A549 (cell line): ENCODE measurements at regions not wholly inside any gene's neighbourhood (a gene's known extent, or its start where the extent isn't known, plus 50 kb on each side); places are given as distances from the start of the nearest gene placed in this dataset.

Experiments
- ATAC-seq, 2 experiments: fragments of 200-7000 bp in 1 of 2; fragments of >200 bp in 1 of 2; cut with Nextera tagmentation in 1 of 2; cut with Tn5 transposase in 1 of 2; 3 replicates each; pipeline versions ENCODE4 v1.8.0 to v1.9.1; 2018 to 2020; ENCODE audit warnings: mild to moderate bottlenecking in 1 of 2, moderate library complexity in 1 of 2
- CTCF ChIA-PET: fragments of 300-600 bp; sonication (Branson Sonifier 250); formaldehyde crosslinking; extraction: SDS; loops from one replicate; lab custom pipeline; 2021; ENCODE audit warnings: antibody characterized with exemption, inconsistent platforms; lab: Yijun Ruan, JAX
- POLR2A ChIA-PET: fragments of 350-600 bp; formaldehyde crosslinking; extraction: SDS; loops from one replicate; lab custom pipeline; 2021; ENCODE audit warnings: antibody characterized with exemption, inconsistent platforms; lab: Yijun Ruan, JAX
- DNase-seq, 2 experiments: peaks; one replicate each; pipeline versions ENCODE4 v3.0.0 to v3.0.0-alpha.2; 2011 to 2016; ENCODE audit warnings: low read depth in 1 of 2, low spot score in 1 of 2
- FAIRE-seq: peaks from 2 replicates; lab custom pipeline; 2011; peaks lifted over from hg19 to GRCh38; lab: Jason Lieb, UNC
- H3K27ac ChIP-seq, 2 experiments: fragments of >200 bp; sonication (Bioruptor Twin); formaldehyde crosslinking; 3 replicates each; pipeline ENCODE4 v1.5.1; 2016 to 2017
- H3K4me1 ChIP-seq: fragments of >200 bp; sonication (Bioruptor Twin); formaldehyde crosslinking; 3 replicates; pipeline ENCODE4 v1.6.1; 2016
- H3K4me2 ChIP-seq: fragments of >200 bp; sonication (Bioruptor Twin); formaldehyde crosslinking; 3 replicates; pipeline ENCODE4 v1.6.1; 2016
- H3K4me3 ChIP-seq: fragments of >200 bp; sonication (Bioruptor Twin); formaldehyde crosslinking; 3 replicates; pipeline ENCODE4 v1.5.1; 2016
- H3K9me3 ChIP-seq: fragments of >200 bp; sonication (Bioruptor Twin); formaldehyde crosslinking; 3 replicates; pipeline ENCODE4 v1.6.1; 2016
- CBX8 ChIP-seq: fragments of 200-600 bp; sonication (generic); IDR thresholded peaks from 2 replicates; pipeline ENCODE4 v1.6.1; 2016
- CHD2 ChIP-seq: fragments of 150-350 bp; IDR thresholded peaks from 2 replicates; pipeline ENCODE4 v1.6.1; 2014; ENCODE audit warnings: low read length; ENCODE audit not compliant: partially characterized antibody
- EHF ChIP-seq: fragments of 250-450 bp; sonication (Bioruptor Pico); IDR thresholded peaks from 2 replicates; pipeline ENCODE4 v1.5.0; 2020; ENCODE audit warnings: mild to moderate bottlenecking
- EP300 ChIP-seq, 2 experiments: fragments of >200 bp; sonication (Bioruptor Twin); formaldehyde crosslinking; IDR thresholded peaks; 2 replicates in 1 of 2; 3 replicates in 1 of 2; pipeline ENCODE4 v1.6.1; 2016 to 2017
- ESRRA ChIP-seq: fragments of 150-350 bp; IDR thresholded peaks from 2 replicates; pipeline ENCODE4 v1.6.1; 2014; ENCODE audit warnings: mild to moderate bottlenecking, low read length, borderline replicate concordance
- FOSB ChIP-seq: fragments of 250-450 bp; sonication (Bioruptor Pico); IDR thresholded peaks from 2 replicates; pipeline ENCODE4 v1.5.0; 2020; ENCODE audit warnings: mild to moderate bottlenecking, moderate library complexity
- GATA3 ChIP-seq: IDR thresholded peaks from 2 replicates; pipeline ENCODE4 v1.6.1; 2012; ENCODE audit warnings: borderline replicate concordance
- HEYL ChIP-seq: fragments of 250-450 bp; sonication (Bioruptor Pico); IDR thresholded peaks from 2 replicates; pipeline ENCODE4 v1.8.0; 2021; ENCODE audit warnings: mild to moderate bottlenecking, moderate library complexity
- HOXB13 ChIP-seq: fragments of 250-450 bp; sonication (Bioruptor Pico); IDR thresholded peaks from 2 replicates; pipeline ENCODE4 v1.5.0; 2020; ENCODE audit warnings: low read depth, mild to moderate bottlenecking, moderate library complexity
- JUN ChIP-seq, 2 experiments: fragments of >200 bp; sonication (Bioruptor Twin); formaldehyde crosslinking; IDR thresholded peaks; 2 replicates in 1 of 2; 3 replicates in 1 of 2; pipeline ENCODE4 v1.6.1; 2016 to 2017
- KDM5A ChIP-seq: fragments of 200-600 bp; sonication (generic); IDR thresholded peaks from 2 replicates; pipeline ENCODE4 v1.6.1; 2016; ENCODE audit warnings: antibody characterized with exemption, mild to moderate bottlenecking
- MAFK ChIP-seq: fragments of 450-650 bp; IDR thresholded peaks from 2 replicates; pipeline ENCODE4 v1.6.1; 2014; ENCODE audit not compliant: partially characterized antibody
- MAZ ChIP-seq: fragments of 150-350 bp; IDR thresholded peaks from 2 replicates; pipeline ENCODE4 v1.6.1; 2014; ENCODE audit warnings: antibody characterized with exemption, low read depth, low read length, borderline replicate concordance
- MYC ChIP-seq: IDR thresholded peaks from 2 replicates; pipeline ENCODE4 v1.6.1; 2012; ENCODE audit warnings: mild to moderate bottlenecking, inconsistent platforms, low read length, improper control_type of control experiment, borderline replicate concordance
- NFE2L2 ChIP-seq: fragments of 150-350 bp; conservative IDR thresholded peaks from 2 replicates; pipeline ENCODE4 v1.6.1; 2014; ENCODE audit warnings: low read length
- NPAS2 ChIP-seq: fragments of 250-450 bp; sonication (Bioruptor Pico); IDR thresholded peaks from 2 replicates; pipeline ENCODE4 v1.8.0; 2022; ENCODE audit warnings: mild to moderate bottlenecking, moderate library complexity, borderline replicate concordance
- NR3C1 ChIP-seq: fragments of >200 bp; sonication (Bioruptor Twin); formaldehyde crosslinking; IDR thresholded peaks from 3 replicates; pipeline ENCODE4 v1.6.1; 2017
- PHF8 ChIP-seq: fragments of 200-600 bp; sonication (generic); IDR thresholded peaks from 2 replicates; pipeline ENCODE4 v1.6.1; 2016; ENCODE audit warnings: low read depth, mild to moderate bottlenecking, antibody characterized with exemption, moderate library complexity, borderline replicate concordance
- POLR2A ChIP-seq: IDR thresholded peaks from 2 replicates; pipeline ENCODE4 v1.6.1; 2012; ENCODE audit warnings: mild to moderate bottlenecking, low read length
- RAD21 ChIP-seq, 2 experiments: fragments of >200 bp in 1 of 2; sonication (Bioruptor Twin) in 1 of 2; formaldehyde crosslinking in 1 of 2; IDR thresholded peaks in 1 of 2; conservative IDR thresholded peaks in 1 of 2; 2 replicates in 1 of 2; 3 replicates in 1 of 2; pipeline ENCODE4 v1.6.1; 2012 to 2018; ENCODE audit warnings: inconsistent platforms in 1 of 2
- RARB ChIP-seq: fragments of 250-450 bp; sonication (Bioruptor Pico); IDR thresholded peaks from 2 replicates; pipeline ENCODE4 v1.8.0; 2021; ENCODE audit warnings: mild to moderate bottlenecking, moderate library complexity
- RCOR1 ChIP-seq: fragments of 150-350 bp; IDR thresholded peaks from 2 replicates; pipeline ENCODE4 v1.6.1; 2014; ENCODE audit warnings: antibody characterized with exemption, low read length, low read depth
- REST ChIP-seq: fragments of 200-600 bp; sonication (generic); IDR thresholded peaks from 2 replicates; pipeline ENCODE4 v1.6.1; 2016; ENCODE audit warnings: antibody characterized with exemption, mild to moderate bottlenecking, moderate library complexity
- RNF2 ChIP-seq: fragments of 200-600 bp; sonication (generic); IDR thresholded peaks from 2 replicates; pipeline ENCODE4 v1.6.1; 2016; ENCODE audit warnings: low read depth, mild to moderate bottlenecking, antibody characterized with exemption, moderate library complexity, borderline replicate concordance
- SMC3 ChIP-seq: fragments of >200 bp; sonication (Bioruptor Twin); formaldehyde crosslinking; IDR thresholded peaks from 3 replicates; pipeline ENCODE4 v1.6.1; 2018; ENCODE audit warnings: inconsistent platforms
- SREBF2 ChIP-seq: fragments of 450-650 bp; IDR thresholded peaks from 2 replicates; pipeline ENCODE4 v1.6.1; 2014; ENCODE audit warnings: mild to moderate bottlenecking, moderate library complexity
- TFCP2L1 ChIP-seq: fragments of 250-450 bp; sonication (Bioruptor Pico); IDR thresholded peaks from 2 replicates; pipeline ENCODE4 v1.5.0; 2021; ENCODE audit warnings: mild to moderate bottlenecking
- ZC3H11A ChIP-seq: fragments of 450-650 bp; IDR thresholded peaks from 2 replicates; pipeline ENCODE4 v1.6.1; 2014; ENCODE audit warnings: antibody characterized with exemption, mild to moderate bottlenecking
- ZSCAN20 ChIP-seq: fragments of 250-450 bp; sonication (Bioruptor Pico); IDR thresholded peaks from 2 replicates; pipeline ENCODE4 v1.8.0; 2022; ENCODE audit warnings: mild to moderate bottlenecking, moderate library complexity
- WGBS: methylation state at CpG from one replicate; pipeline ENCODE4 v1.1.6; 2017; ENCODE audit errors: missing lambda C conversion rate; 5-methylcytosine and 5-hydroxymethylcytosine counted together
- TF ChIP-seq, protein P1 (sequence below): IDR thresholded peaks from 2 replicates; pipeline ENCODE4 v1.6.1; 2012
- TF ChIP-seq, protein P2 (sequence below): fragments of 450-650 bp; IDR thresholded peaks from 2 replicates; pipeline ENCODE4 v1.6.1; 2014; ENCODE audit warnings: antibody characterized with exemption
- TF ChIP-seq, protein P3 (sequence below): IDR thresholded peaks from 2 replicates; pipeline ENCODE4 v1.6.1; 2012
- TF ChIP-seq, protein P4 (sequence below): fragments of >200 bp; sonication (Bioruptor Twin); formaldehyde crosslinking; IDR thresholded peaks from 2 replicates; pipeline ENCODE4 v1.6.1; 2016

GRCh38 chr5:15447209-15447608, 52.8 kb upstream of the FBXL7 start:
- Histone ChIP-seq H3K4me3 (no peak overlapping the region), H3K4me2 (no peak overlapping the region), H3K27ac (no peak overlapping the region), H3K9me3 (no peaks in the 10 kb centered on the region), H3K4me1 (no peaks in the 10 kb centered on the region)
- FAIRE-seq = no peak
- DNase-seq = no peak
- WGBS = 0% methylated on average over 1 of the region's 1 CpG
- ATAC-seq = no peak
- TF ChIP-seq REST (no peak), RNF2 (no peak), ZSCAN20 (CRISPR knock-in tag) (no peak), HEYL (CRISPR knock-in tag) (no peak), EP300 (IDR thresholded peaks at IDR 0.05) (no peak), MAZ (no peak), CHD2 (no peak), EHF (CRISPR knock-in tag) (no peak), KDM5A (no peak), ZC3H11A (no peak), RARB (CRISPR knock-in tag) (no peak), JUN (IDR thresholded peaks at IDR 0.05) (no peak)
- TF ChIP-seq, protein P1, sequence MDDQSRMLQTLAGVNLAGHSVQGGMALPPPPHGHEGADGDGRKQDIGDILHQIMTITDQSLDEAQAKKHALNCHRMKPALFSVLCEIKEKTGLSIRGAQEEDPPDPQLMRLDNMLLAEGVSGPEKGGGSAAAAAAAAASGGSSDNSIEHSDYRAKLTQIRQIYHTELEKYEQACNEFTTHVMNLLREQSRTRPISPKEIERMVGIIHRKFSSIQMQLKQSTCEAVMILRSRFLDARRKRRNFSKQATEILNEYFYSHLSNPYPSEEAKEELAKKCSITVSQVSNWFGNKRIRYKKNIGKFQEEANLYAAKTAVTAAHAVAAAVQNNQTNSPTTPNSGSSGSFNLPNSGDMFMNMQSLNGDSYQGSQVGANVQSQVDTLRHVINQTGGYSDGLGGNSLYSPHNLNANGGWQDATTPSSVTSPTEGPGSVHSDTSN = no peak
- TF ChIP-seq, protein P2, sequence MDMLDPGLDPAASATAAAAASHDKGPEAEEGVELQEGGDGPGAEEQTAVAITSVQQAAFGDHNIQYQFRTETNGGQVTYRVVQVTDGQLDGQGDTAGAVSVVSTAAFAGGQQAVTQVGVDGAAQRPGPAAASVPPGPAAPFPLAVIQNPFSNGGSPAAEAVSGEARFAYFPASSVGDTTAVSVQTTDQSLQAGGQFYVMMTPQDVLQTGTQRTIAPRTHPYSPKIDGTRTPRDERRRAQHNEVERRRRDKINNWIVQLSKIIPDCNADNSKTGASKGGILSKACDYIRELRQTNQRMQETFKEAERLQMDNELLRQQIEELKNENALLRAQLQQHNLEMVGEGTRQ = no peak
- POLR2A ChIA-PET = no interaction called here
- CTCF ChIA-PET = no interaction called here

- no peak overlapping the region for H3K4me3 ChIP-seq
Observed at GRCh38 chr5:15446552-15446951, 53.4 kb upstream of the FBXL7 start.

GRCh38 chr5:15442193-15442570, 57.8 kb upstream of the FBXL7 start:
- DNase-seq = no peak
- Histone ChIP-seq H3K27ac (no peak overlapping the region), H3K4me2 (no peak overlapping the region), H3K9me3 (no peaks in the 10 kb centered on the region), H3K4me3 (no peak overlapping the region), H3K4me1 (no peaks in the 10 kb centered on the region)
- ATAC-seq = no peak
- ChIA-PET CTCF (no interaction called here), POLR2A (no interaction called here)
- WGBS = 0% methylated on average over 1 of the region's 1 CpG
- no peak for TF ChIP-seq NPAS2
- TF ChIP-seq, protein P3, sequence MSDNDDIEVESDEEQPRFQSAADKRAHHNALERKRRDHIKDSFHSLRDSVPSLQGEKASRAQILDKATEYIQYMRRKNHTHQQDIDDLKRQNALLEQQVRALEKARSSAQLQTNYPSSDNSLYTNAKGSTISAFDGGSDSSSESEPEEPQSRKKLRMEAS = no peak
- TF ChIP-seq ESRRA = no peak
- TF ChIP-seq JUN (IDR thresholded peaks at IDR 0.05) = no peak
- TF ChIP-seq, protein P4, sequence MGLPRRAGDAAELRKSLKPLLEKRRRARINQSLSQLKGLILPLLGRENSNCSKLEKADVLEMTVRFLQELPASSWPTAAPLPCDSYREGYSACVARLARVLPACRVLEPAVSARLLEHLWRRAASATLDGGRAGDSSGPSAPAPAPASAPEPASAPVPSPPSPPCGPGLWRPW = no peak
- no peak for TF ChIP-seq POLR2A
- TF ChIP-seq MYC = no peak
- no peak for TF ChIP-seq CBX8
- TF ChIP-seq, protein P2 = no peak
- no peak for TF ChIP-seq HOXB13 (CRISPR knock-in tag)
- TF ChIP-seq GATA3 = no peak
- TF ChIP-seq RAD21 (conservative IDR thresholded peaks at IDR 0.05 in 1 of 2, IDR thresholded peaks at IDR 0.05 in 1 of 2) = no peak
- no peak for TF ChIP-seq FOSB (CRISPR knock-in tag)
- FAIRE-seq = no peak

More at GRCh38 chr5:15446552-15446951, 53.4 kb upstream of the FBXL7 start:
- TF ChIP-seq NFE2L2 (no peak), POLR2A (no peak), SREBF2 (no peak), EP300 (IDR thresholded peaks at IDR 0.05) (no peak), MYC (no peak), SMC3 (no peak), JUN (IDR thresholded peaks at IDR 0.05) (no peak), HOXB13 (CRISPR knock-in tag) (no peak), NR3C1 (no peak), RAD21 (conservative IDR thresholded peaks at IDR 0.05 in 1 of 2, IDR thresholded peaks at IDR 0.05 in 1 of 2) (no peak), TFCP2L1 (no peak), PHF8 (no peak), RCOR1 (no peak), MAFK (no peak), RARB (CRISPR knock-in tag) (no peak), ESRRA (no peak)
- Histone ChIP-seq H3K27ac (no peak overlapping the region), H3K9me3 (no peaks in the 10 kb centered on the region), H3K4me1 (no peaks in the 10 kb centered on the region), H3K4me2 (no peak overlapping the region)
- FAIRE-seq = no peak
- ChIA-PET CTCF (no interaction called here), POLR2A (no interaction called here)
- no peak for DNase-seq
- ATAC-seq = no peak
